A172 (cell line): ENCODE measurements at regions not wholly inside any gene's neighbourhood (a gene's known extent, or its start where the extent isn't known, plus 50 kb on each side); places are given as distances from the start of the nearest gene placed in this dataset.

ENCODE experiments used
- DNase-seq: peaks from one replicate; pipeline ENCODE4 v3.0.0-alpha.2; 2015; ENCODE audit warnings: low spot score

GRCh38 chr12:123041042-123041531 lies 60.6 kb downstream of the ARL6IP4 start:
- DNase-seq: no peak

- DNase-seq: no peak
Measured at GRCh38 chr12:123040106-123040505, 59.6 kb downstream of the ARL6IP4 start.

GRCh38 chr12:123038966-123039365 lies 58.5 kb downstream of the ARL6IP4 start:
- DNase-seq: no peak

GRCh38 chr12:123038486-123038885 lies 58.0 kb downstream of the ARL6IP4 start:
- DNase-seq: no peak

- no peak for DNase-seq
Measured at GRCh38 chr12:123037791-123038190, 57.3 kb downstream of the ARL6IP4 start.

- DNase-seq: no peak
Measured at GRCh38 chr12:123036466-123037285, 56.2 kb downstream of the ARL6IP4 start.

- DNase-seq: no peak
Measured at GRCh38 chr12:123035841-123036240, 55.4 kb downstream of the ARL6IP4 start.

GRCh38 chr12:123034865-123035264 lies 54.4 kb downstream of the ARL6IP4 start:
- DNase-seq: peak; percentile 27

- no peak for DNase-seq
Measured at GRCh38 chr12:123034022-123034541, 53.6 kb downstream of the ARL6IP4 start.

GRCh38 chr12:123033392-123034021 lies 53.0 kb downstream of the ARL6IP4 start:
- DNase-seq: no peak

- no peak for DNase-seq
Measured at GRCh38 chr12:123032736-123033391, 52.4 kb downstream of the ARL6IP4 start.
